HCT116 (cell line): ENCODE measurements at regions not wholly inside any gene's neighbourhood (a gene's known extent, or its start where the extent isn't known, plus 50 kb on each side); places are given as distances from the start of the nearest gene placed in this dataset.

Experiments
- ATAC-seq: fragments of 200-7000 bp; cut with Tn5 transposase; 2 replicates; pipeline ENCODE4 v1.9.1; 2020; ENCODE audit warnings: mild to moderate bottlenecking, moderate library complexity
- BruUV-seq: library from RNA; stranded (reverse); fragments of 400-500 nt; replicated peaks from 2 replicates; lab custom pipeline; 2021; lab: Mats Ljungman, UMichigan
- CTCF ChIA-PET: fragments of 300-600 bp; sonication (Branson Sonifier 250); formaldehyde crosslinking; loops from one replicate; lab custom pipeline; 2021; ENCODE audit warnings: antibody characterized with exemption; lab: Charles Lee
- POLR2A ChIA-PET: fragments of 300-600, 350-600 bp; sonication (Branson Sonifier 250); formaldehyde crosslinking; loops from one replicate; lab custom pipeline; 2021; ENCODE audit warnings: antibody characterized with exemption; lab: Charles Lee
- RAD21 ChIA-PET, 2 experiments: fragments of 300-600 bp; sonication (Branson Sonifier 250); formaldehyde crosslinking; loops; one replicate each; lab custom pipeline; 2023; ENCODE audit warnings: low total read pairs in 2 of 2; ENCODE audit not compliant: uncharacterized antibody in 2 of 2, unreplicated experiment in 2 of 2, low non-redundant PET in 1 of 2; lab: Charles Lee
- DNase-seq: peaks from one replicate; pipeline ENCODE4 v3.0.0-alpha.2; 2010; ENCODE audit warnings: low read depth, low spot score
- H2AFZ ChIP-seq: fragments of 200-600 bp; shearing (Covaris generic), sonication (generic); 2 replicates; pipeline ENCODE4 v1.6.1; 2017; ENCODE audit warnings: low read depth, mixed run types, mixed read lengths, antibody characterized with exemption, low read length; ENCODE audit not compliant: poor library complexity, severe bottlenecking
- H3K27ac ChIP-seq: 2 replicates; pipeline ENCODE4 v1.5.1; 2012; ENCODE audit warnings: low read depth, low read length
- H3K27me3 ChIP-seq: fragments of 200-600 bp; sonication (generic); 2 replicates; pipeline ENCODE4 v1.6.1; 2016; ENCODE audit warnings: mixed run types, low read length, mixed read lengths; ENCODE audit not compliant: insufficient read depth
- H3K36me3 ChIP-seq, 2 experiments: fragments of 200-500 bp in 1 of 2; fragments of 200-600 bp in 1 of 2; sonication (Bioruptor generic) in 1 of 2; sonication (generic) in 1 of 2; 2 replicates each; pipeline versions ENCODE4 v1.5.1 to v1.6.1; 2014 to 2016; ENCODE audit warnings: low read length in 2 of 2, inconsistent platforms in 1 of 2, mixed read lengths in 1 of 2, mixed run types in 1 of 2; ENCODE audit not compliant: insufficient read depth in 2 of 2, control insufficient read depth in 1 of 2
- H3K4me1 ChIP-seq, 2 experiments: fragments of 200-600 bp in 1 of 2; sonication (generic) in 1 of 2; 2 replicates each; pipeline versions ENCODE4 v1.5.1 to v1.6.1; 2012 to 2017; ENCODE audit warnings: low read length in 2 of 2, inconsistent platforms in 1 of 2, mild to moderate bottlenecking in 1 of 2, mixed read lengths in 1 of 2, mixed run types in 1 of 2, moderate library complexity in 1 of 2; ENCODE audit not compliant: insufficient read depth in 2 of 2, control insufficient read depth in 1 of 2
- H3K4me2 ChIP-seq: fragments of 200-600 bp; sonication (generic); 2 replicates; pipeline ENCODE4 v1.6.1; 2017; ENCODE audit warnings: mixed run types, low read length, mixed read lengths
- H3K4me3 ChIP-seq, 2 experiments: fragments of 200-600 bp in 1 of 2; sonication (generic) in 1 of 2; replicated peaks in 1 of 2; 2 replicates each; pipeline ENCODE4 v1.5.1; 2011 to 2016; ENCODE audit warnings: low read length in 2 of 2, control low read depth in 1 of 2, low read depth in 1 of 2, mild to moderate bottlenecking in 1 of 2, mixed read lengths in 1 of 2, mixed run types in 1 of 2
- H3K79me2 ChIP-seq: fragments of 200-600 bp; sonication (generic); 2 replicates; pipeline ENCODE4 v1.6.1; 2017; ENCODE audit warnings: mild to moderate bottlenecking, mixed run types, low read length, moderate library complexity, mixed read lengths; ENCODE audit not compliant: insufficient read depth
- H3K9ac ChIP-seq: fragments of 200-600 bp; sonication (generic); 2 replicates; pipeline ENCODE4 v1.6.1; 2016; ENCODE audit warnings: low read length, mixed read lengths
- H3K9me2 ChIP-seq: fragments of 200-600 bp; sonication (generic), shearing (Covaris generic); 2 replicates; pipeline ENCODE4 v1.6.1; 2017; ENCODE audit warnings: mixed run types, mild to moderate bottlenecking, moderate library complexity; ENCODE audit not compliant: insufficient read depth
- H3K9me3 ChIP-seq, 2 experiments: fragments of 200-500 bp in 1 of 2; fragments of 200-600 bp in 1 of 2; sonication (Bioruptor generic) in 1 of 2; sonication (generic) in 1 of 2; 2 replicates each; pipeline ENCODE4 v1.6.1; 2014 to 2017; ENCODE audit warnings: low read length in 2 of 2, mixed read lengths in 2 of 2, inconsistent platforms in 1 of 2, low read depth in 1 of 2, mild to moderate bottlenecking in 1 of 2, mixed run types in 1 of 2, moderate library complexity in 1 of 2; ENCODE audit not compliant: control insufficient read depth in 1 of 2, insufficient read depth in 1 of 2
- H4K20me1 ChIP-seq: fragments of 200-600 bp; sonication (generic), shearing (Covaris generic); 2 replicates; pipeline ENCODE4 v1.6.1; 2017; ENCODE audit warnings: mixed run types, mild to moderate bottlenecking, moderate library complexity; ENCODE audit not compliant: insufficient read depth
- CBX3 ChIP-seq: IDR thresholded peaks from 2 replicates; pipeline ENCODE4 v1.6.1; 2012; ENCODE audit warnings: low read depth
- CEBPB ChIP-seq: IDR thresholded peaks from 2 replicates; pipeline ENCODE4 v1.6.1; 2012; ENCODE audit warnings: low read depth
- EGR1 ChIP-seq: IDR thresholded peaks from 2 replicates; pipeline ENCODE4 v1.6.1; 2012; ENCODE audit warnings: low read depth
- ELF1 ChIP-seq: IDR thresholded peaks from 2 replicates; pipeline ENCODE4 v1.6.1; 2012; ENCODE audit warnings: low read depth, borderline replicate concordance
- EZH2 ChIP-seq: fragments of 200-600 bp; sonication (generic); IDR thresholded peaks from 2 replicates; pipeline ENCODE4 v1.6.1; 2017; ENCODE audit warnings: antibody characterized with exemption, mixed run types
- JUND ChIP-seq: IDR thresholded peaks from 2 replicates; pipeline ENCODE4 v1.6.1; 2012
- POLR2A ChIP-seq: IDR thresholded peaks from 2 replicates; pipeline ENCODE4 v1.7.0; 2011; ENCODE audit warnings: borderline replicate concordance; ENCODE audit not compliant: insufficient read depth, insufficient read length; ENCODE audit errors: extremely low read depth
- POLR2AphosphoS5 ChIP-seq: IDR thresholded peaks from 2 replicates; pipeline ENCODE4 v1.6.1; 2011; ENCODE audit warnings: mild to moderate bottlenecking, low read depth, low read length, moderate library complexity
- RAD21 ChIP-seq: IDR thresholded peaks from 2 replicates; pipeline ENCODE4 v1.6.1; 2012; ENCODE audit warnings: low read depth, mild to moderate bottlenecking
- SIN3A ChIP-seq: IDR thresholded peaks from 2 replicates; pipeline ENCODE4 v1.6.1; 2012; ENCODE audit warnings: low read depth
- SP1 ChIP-seq: IDR thresholded peaks from 2 replicates; pipeline ENCODE4 v1.6.1; 2012; ENCODE audit warnings: low read depth
- ZNF274 ChIP-seq: fragments of 200-500 bp; sonication (Bioruptor generic); IDR thresholded peaks from 2 replicates; pipeline ENCODE4 v1.6.1; 2014; ENCODE audit warnings: mild to moderate bottlenecking, low read depth, low read length, inconsistent platforms
- intact Hi-C: fragments of 100-400 bp; cut with micrococcal nuclease; formaldehyde crosslinking; loops from 2 replicates; pipeline ENCODE4 v1.10.0; 2022
- TF ChIP-seq, protein P1 (sequence below), 3 experiments: fragments of 200-600 bp in 1 of 3; sonication (generic) in 1 of 3; IDR thresholded peaks in 2 of 3; conservative IDR thresholded peaks in 1 of 3; 2 replicates each; pipeline ENCODE4 v1.5.1; 2012 to 2017; ENCODE audit warnings: low read depth in 2 of 3, low read length in 2 of 3, antibody characterized with exemption in 1 of 3, borderline replicate concordance in 1 of 3, control low read depth in 1 of 3, mild to moderate bottlenecking in 1 of 3, mixed read lengths in 1 of 3, mixed run types in 1 of 3, moderate library complexity in 1 of 3; ENCODE audit not compliant: insufficient read depth in 1 of 3
- TF ChIP-seq, protein P2 (sequence below): IDR thresholded peaks from 2 replicates; pipeline ENCODE4 v1.6.1; 2011; ENCODE audit warnings: mild to moderate bottlenecking, low read length, moderate library complexity; ENCODE audit not compliant: insufficient replicate concordance; ENCODE audit errors: extremely low read depth
- TF ChIP-seq, protein P3 (sequence below): IDR thresholded peaks from 2 replicates; pipeline ENCODE4 v1.6.1; 2012

DNA sequence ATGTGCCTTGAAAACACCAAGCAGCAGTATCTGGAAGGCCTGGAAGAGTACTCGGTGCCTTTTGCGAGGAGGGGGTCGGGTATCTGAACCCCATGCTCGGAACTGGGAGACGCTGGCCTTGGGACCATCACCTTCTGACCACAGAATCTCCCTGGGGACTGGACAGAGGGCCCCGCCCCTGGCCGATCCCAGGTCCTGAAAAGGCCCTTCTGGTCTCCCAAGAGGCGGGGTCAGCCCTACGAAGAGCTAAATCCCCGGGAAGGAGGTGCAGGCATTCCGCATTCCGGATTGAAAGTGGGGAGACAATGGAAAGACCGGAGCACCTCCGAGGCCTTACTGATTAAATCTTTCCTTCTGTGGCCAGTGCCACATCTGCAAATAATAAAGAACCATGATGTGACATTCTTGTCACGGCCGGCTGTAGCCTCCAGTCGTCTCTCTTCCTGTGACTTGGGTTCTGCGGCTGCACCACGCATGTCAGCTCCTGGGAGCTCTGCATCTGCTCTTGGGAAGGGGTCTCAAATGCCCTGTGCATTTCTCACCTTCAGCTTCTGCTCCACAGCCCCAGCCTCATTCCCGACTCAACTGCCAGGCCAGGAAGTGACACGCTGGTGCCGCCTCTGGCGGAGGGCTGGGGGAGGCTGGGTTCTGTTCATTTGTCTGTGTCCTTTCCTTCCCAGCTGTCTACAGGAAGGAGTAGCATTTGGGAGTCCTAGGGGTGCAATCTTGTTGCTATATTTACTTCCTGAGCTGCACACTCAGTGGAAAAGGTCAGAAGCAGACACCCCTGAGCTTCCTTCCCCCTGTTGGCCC, 173.5 kb downstream of the KLF13 start:
- Histone ChIP-seq H3K9me2 (no peaks in the 10 kb centered on the region), H3K4me1 (no peaks in the 10 kb centered on the region), H3K79me2 (no peaks in the 10 kb centered on the region), H2AFZ (no peak overlapping the region), H3K27me3 (no peaks in the 10 kb centered on the region), H3K9ac (no peak overlapping the region), H3K36me3 (no peaks in the 10 kb centered on the region), H4K20me1 (no peaks in the 10 kb centered on the region), H3K27ac (no peak overlapping the region), H3K9me3 (no peaks in the 10 kb centered on the region), H3K4me2 (no peak overlapping the region), H3K4me3 (no peak overlapping the region)
- no TSS peak for BruUV-seq
- TF ChIP-seq SP1 (no peak), JUND (no peak), RAD21 (no peak), EGR1 (no peak)
- ChIA-PET POLR2A (no interaction called here), CTCF (interaction anchor here (1.7 kb wide), 1 partner anchor 12 kb away, joined by 5 read pairs; no protein-coding TSS in a partner anchor), RAD21 (no interaction called here)
- DNase-seq: no peak
- intact Hi-C loops: no loop called here
- ATAC-seq: no peak

DNA sequence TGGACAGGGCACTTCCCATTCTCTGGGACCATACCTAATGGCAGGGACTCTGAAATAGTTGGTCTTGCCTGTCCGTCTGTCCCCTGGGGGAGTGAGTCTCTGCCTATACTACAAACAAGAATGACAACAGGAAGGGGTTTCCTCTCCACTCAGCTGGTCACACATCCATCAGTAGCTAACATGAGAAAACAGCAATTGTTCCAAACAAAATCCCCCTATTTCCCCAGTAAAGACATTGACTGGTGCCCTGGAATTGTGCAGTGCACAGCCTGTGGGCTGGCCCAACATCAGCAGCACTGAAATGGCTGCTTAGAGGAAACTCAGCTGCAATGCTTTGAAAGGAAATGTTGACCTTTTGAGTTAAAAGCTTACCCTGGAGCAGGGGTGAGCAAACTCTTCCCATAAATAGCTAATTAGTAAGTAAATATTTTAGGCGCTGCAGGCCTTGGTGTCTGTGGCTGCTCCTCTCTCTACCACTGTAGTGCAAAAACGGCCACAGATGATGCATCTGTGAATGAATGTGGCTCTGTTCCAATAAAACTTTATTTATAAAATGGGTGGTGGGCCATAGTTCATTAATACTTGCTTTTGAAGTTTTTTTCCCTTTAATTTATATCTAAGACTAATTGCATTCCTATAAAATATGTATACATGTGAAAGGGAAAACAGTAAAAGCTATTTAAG, 174.3 kb downstream of the KLF13 start:
- intact Hi-C loops: no loop called here
- POLR2A ChIA-PET: no interaction called here
- no TSS peak for BruUV-seq

More for the DNA sequence above, 174.3 kb downstream of the KLF13 start:
- TF ChIP-seq POLR2AphosphoS5 (no peak), CBX3 (no peak), CEBPB (no peak), SIN3A (no peak), SP1 (no peak), ELF1 (no peak), POLR2A (no peak), EZH2 (no peak), ZNF274 (no peak)
- TF ChIP-seq, protein P1, sequence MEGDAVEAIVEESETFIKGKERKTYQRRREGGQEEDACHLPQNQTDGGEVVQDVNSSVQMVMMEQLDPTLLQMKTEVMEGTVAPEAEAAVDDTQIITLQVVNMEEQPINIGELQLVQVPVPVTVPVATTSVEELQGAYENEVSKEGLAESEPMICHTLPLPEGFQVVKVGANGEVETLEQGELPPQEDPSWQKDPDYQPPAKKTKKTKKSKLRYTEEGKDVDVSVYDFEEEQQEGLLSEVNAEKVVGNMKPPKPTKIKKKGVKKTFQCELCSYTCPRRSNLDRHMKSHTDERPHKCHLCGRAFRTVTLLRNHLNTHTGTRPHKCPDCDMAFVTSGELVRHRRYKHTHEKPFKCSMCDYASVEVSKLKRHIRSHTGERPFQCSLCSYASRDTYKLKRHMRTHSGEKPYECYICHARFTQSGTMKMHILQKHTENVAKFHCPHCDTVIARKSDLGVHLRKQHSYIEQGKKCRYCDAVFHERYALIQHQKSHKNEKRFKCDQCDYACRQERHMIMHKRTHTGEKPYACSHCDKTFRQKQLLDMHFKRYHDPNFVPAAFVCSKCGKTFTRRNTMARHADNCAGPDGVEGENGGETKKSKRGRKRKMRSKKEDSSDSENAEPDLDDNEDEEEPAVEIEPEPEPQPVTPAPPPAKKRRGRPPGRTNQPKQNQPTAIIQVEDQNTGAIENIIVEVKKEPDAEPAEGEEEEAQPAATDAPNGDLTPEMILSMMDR (IDR thresholded peaks at IDR 0.05 in 2 of 3, conservative IDR thresholded peaks at IDR 0.05 in 1 of 3; ENCODE audit: borderline replicate concordance in 1 of 3, insufficient read depth in 1 of 3, low read depth in 2 of 3, low read length in 2 of 3): no peak
- TF ChIP-seq, protein P2, sequence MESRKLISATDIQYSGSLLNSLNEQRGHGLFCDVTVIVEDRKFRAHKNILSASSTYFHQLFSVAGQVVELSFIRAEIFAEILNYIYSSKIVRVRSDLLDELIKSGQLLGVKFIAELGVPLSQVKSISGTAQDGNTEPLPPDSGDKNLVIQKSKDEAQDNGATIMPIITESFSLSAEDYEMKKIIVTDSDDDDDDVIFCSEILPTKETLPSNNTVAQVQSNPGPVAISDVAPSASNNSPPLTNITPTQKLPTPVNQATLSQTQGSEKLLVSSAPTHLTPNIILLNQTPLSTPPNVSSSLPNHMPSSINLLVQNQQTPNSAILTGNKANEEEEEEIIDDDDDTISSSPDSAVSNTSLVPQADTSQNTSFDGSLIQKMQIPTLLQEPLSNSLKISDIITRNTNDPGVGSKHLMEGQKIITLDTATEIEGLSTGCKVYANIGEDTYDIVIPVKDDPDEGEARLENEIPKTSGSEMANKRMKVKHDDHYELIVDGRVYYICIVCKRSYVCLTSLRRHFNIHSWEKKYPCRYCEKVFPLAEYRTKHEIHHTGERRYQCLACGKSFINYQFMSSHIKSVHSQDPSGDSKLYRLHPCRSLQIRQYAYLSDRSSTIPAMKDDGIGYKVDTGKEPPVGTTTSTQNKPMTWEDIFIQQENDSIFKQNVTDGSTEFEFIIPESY: no peak
- TF ChIP-seq, protein P3, sequence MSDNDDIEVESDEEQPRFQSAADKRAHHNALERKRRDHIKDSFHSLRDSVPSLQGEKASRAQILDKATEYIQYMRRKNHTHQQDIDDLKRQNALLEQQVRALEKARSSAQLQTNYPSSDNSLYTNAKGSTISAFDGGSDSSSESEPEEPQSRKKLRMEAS: no peak
- TF ChIP-seq, all 23 proteins: peak for 0
- RAD21 ChIA-PET: no interaction called here
- H3K4me3 ChIP-seq: no peak overlapping the region
- H2AFZ ChIP-seq: no peak overlapping the region
- ATAC-seq: no peak
- no peaks in the 10 kb centered on the region for H3K9me2 ChIP-seq
- no peak overlapping the region for H3K27ac ChIP-seq
- H4K20me1 ChIP-seq: no peaks in the 10 kb centered on the region
- H3K9me3 ChIP-seq: no peaks in the 10 kb centered on the region
- CTCF ChIA-PET: interaction anchor here (1.7 kb wide), 1 partner anchor 12 kb away, joined by 5 read pairs; no protein-coding TSS in a partner anchor
- no peak overlapping the region for H3K9ac ChIP-seq
- H3K27me3 ChIP-seq: no peaks in the 10 kb centered on the region
- no peaks in the 10 kb centered on the region for H3K4me1 ChIP-seq
- no peak overlapping the region for H3K4me2 ChIP-seq
- no peaks in the 10 kb centered on the region for H3K79me2 ChIP-seq
- H3K36me3 ChIP-seq: no peaks in the 10 kb centered on the region
- DNase-seq: no peak
